Breast epithelium (tissue), 3 donors: ENCODE measurements at regions not wholly inside any gene's neighbourhood (a gene's known extent, or its start where the extent isn't known, plus 50 kb on each side); places are given as distances from the start of the nearest gene placed in this dataset.

Experiments
- POLR2AphosphoS5 ChIP-seq, 3 donors: sonication (generic); formaldehyde crosslinking; IDR thresholded peaks; one replicate each; pipeline ENCODE4 v1.6.1; 2017; ENCODE audit warnings: antibody characterized with exemption in 3 of 3
- TF ChIP-seq, protein P1 (sequence below), 3 donors: fragments of 450-650 bp; IDR thresholded peaks; one replicate each; pipeline ENCODE4 v1.5.1; 2016 to 2017; ENCODE audit warnings: antibody characterized with exemption in 3 of 3, mild to moderate bottlenecking in 3 of 3, moderate library complexity in 3 of 3

GRCh38 chr2:40734797-40735196 lies 282.9 kb upstream of the SLC8A1 start:
- no peak for TF ChIP-seq POLR2AphosphoS5 (IDR thresholded peaks at IDR 0.05)
- TF ChIP-seq, protein P1, sequence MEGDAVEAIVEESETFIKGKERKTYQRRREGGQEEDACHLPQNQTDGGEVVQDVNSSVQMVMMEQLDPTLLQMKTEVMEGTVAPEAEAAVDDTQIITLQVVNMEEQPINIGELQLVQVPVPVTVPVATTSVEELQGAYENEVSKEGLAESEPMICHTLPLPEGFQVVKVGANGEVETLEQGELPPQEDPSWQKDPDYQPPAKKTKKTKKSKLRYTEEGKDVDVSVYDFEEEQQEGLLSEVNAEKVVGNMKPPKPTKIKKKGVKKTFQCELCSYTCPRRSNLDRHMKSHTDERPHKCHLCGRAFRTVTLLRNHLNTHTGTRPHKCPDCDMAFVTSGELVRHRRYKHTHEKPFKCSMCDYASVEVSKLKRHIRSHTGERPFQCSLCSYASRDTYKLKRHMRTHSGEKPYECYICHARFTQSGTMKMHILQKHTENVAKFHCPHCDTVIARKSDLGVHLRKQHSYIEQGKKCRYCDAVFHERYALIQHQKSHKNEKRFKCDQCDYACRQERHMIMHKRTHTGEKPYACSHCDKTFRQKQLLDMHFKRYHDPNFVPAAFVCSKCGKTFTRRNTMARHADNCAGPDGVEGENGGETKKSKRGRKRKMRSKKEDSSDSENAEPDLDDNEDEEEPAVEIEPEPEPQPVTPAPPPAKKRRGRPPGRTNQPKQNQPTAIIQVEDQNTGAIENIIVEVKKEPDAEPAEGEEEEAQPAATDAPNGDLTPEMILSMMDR (IDR thresholded peaks at IDR 0.05), result no peak
